Fibroblast of peridontal ligament (primary cell): ENCODE measurements at regions not wholly inside any gene's neighbourhood (a gene's known extent, or its start where the extent isn't known, plus 50 kb on each side); places are given as distances from the start of the nearest gene placed in this dataset.
A peak's percentile ranks its signal among the peaks of the same experiment; 100 is the strongest.

Source experiments
- DNase-seq: peaks from one replicate; pipeline ENCODE4 v3.0.0-alpha.2; 2010; ENCODE audit errors: extremely low read depth

- DNase-seq: no peak
Measured at GRCh38 chr2:234640657-234641056, 143.8 kb upstream of the ARL4C start.

DNA sequence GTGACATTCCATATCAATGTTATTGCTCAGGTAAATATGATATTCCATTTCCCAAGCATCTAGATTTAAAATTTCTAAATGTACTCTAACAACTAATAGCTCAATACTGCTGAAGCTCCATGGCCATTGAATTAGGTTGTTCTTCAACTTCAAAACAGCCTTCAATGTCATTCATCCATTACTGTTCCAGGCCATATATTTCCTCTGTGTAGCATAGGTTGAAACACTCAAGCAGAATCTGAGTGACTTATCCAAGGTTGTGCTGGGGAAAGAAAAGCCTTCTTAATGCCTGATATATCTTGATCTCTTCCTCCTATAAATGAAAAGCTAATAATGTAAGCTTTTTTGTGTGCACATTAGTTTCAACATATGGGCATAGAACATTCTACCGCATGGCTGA is 142.1 kb upstream of the ARL4C start:
- no peak for DNase-seq

- DNase-seq: peak; percentile 43
Measured at GRCh38 chr2:234635284-234635683, 138.4 kb upstream of the ARL4C start.

GRCh38 chr2:234633581-234634230 is 136.8 kb upstream of the ARL4C start:
- DNase-seq: no peak

DNA sequence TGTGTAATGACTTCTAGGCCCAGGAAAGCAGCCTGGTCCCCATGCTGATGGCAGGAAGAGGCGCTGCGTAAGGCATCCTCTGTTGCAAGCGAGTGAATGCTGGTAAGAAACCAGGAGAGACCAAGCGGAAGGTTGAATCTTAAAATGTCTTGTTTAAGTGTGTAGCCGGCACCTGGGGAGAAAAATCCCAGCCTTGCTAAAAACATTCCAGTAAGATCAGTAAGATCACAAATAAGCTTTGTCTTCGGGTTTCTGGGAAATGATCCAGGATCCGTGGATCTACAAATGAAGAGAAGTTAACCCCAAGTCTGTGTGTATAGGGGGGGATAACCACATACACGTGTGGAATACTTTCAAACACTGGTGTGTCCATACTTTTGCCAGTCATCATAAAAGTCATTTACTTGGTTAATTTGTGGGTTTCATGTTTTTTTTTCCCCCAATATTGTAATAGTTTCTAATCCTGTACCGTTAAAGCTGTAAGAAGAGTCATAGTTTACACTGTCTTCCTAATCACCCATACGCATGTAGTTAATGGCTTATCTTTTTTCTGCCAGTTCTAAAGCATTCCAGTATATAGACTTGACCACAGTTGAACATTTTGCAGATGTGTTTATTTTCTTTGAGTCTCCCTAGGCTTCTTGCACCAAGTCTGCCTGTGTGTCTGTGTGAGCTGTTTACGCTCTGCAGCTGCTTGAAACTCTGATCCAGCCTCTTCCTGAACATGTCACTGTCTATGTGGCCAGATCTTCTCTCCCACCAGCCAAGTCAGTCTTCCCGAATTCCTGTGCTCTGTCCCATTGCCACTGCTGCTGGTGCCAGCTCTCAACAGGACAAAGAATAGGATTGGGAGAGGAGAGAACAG is 135.9 kb upstream of the ARL4C start:
- DNase-seq: peak; percentile 99

GRCh38 chr2:234631646-234632514 is 135.0 kb upstream of the ARL4C start:
- DNase-seq: no peak

DNA sequence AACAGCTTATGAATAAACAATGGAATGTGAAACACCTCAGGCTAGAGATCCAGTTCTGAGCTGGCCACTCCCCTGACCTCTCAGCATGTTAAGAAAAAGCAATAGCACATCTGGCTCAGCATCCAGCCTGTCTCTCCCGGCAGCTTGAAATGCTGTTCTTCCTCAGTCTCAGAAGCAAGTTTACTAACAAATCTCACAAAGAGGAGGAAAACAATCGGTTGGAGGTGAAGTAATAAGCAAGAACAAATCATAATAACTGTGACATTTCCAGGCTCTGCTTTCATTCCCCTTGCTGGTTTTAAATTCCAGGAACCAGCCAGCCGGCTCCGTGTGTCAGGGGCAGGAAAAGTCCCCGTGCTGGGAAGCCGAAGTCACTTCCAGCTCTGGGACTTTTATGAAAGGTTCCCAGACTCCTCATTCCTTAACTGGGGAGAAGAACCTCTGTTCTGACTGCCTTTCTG is 133.9 kb upstream of the ARL4C start:
- no peak for DNase-seq

DNA sequence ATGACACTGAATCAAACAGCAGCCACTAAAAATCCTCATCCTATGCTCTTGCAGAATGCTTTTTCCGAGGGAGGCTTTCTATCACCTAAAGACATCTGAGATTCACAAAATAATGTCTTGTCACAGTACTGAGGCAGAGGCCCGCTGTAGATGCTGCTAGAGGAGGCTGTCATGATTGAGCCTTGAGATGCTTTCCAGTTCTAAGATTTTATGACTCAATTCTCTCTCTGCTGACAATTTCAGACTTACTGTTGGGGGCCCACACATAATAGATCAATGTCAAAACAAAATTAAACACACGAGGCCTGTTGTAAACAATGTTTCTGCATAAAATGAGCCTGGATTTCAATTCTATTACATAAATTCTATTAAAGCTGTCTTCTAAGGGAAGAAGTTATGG is 132.7 kb upstream of the ARL4C start:
- DNase-seq: no peak

- no peak for DNase-seq
Measured at GRCh38 chr2:234628953-234629352, 132.1 kb upstream of the ARL4C start.

GRCh38 chr2:234627308-234627707 is 130.4 kb upstream of the ARL4C start:
- DNase-seq: no peak

- no peak for DNase-seq
Measured at GRCh38 chr2:234626566-234627130, 129.8 kb upstream of the ARL4C start.

GRCh38 chr2:234625626-234626250 is 128.9 kb upstream of the ARL4C start:
- DNase-seq: no peak

DNA sequence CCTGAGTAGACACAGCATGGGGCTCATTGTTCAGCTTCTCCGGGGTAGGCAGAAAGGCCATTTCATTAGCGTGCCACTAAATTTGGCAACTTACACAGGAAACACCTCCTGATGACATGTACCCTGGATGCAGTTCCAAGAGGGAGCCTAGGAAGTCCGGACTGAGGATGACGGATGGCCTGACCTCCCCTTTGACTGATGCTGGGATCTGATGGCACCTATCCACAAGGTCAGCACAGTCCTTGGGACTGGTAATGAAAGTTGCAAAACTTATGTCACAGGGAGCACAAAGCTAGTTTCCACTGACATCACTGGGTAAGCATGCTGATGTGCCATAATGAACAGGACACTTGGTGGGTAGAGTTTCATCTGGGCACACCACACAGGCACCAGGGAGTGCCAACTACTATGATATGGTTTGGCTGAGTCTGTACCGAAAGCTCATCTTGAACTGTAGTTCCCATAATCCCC is 126.7 kb upstream of the ARL4C start:
- no peak for DNase-seq

DNA sequence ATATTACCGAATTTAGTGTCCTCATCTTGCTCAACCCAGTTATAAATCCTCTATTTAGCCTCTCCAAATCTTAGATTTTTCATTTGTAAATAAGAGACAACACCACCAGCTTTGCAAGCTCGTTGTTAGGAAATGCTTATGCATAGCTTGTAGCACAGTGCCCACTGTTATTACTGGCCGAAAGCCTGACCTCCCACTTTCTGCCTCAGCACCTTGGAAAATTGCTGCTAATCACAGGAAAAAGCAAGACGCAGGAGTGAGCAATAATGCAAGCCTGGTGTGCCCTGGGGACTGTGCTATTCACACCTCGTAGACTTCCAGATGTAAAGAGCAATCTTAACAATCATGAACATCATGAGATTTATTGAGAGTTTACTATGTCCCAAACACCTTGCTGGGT is 124.2 kb upstream of the ARL4C start:
- no peak for DNase-seq

GRCh38 chr2:234620018-234620417 is 123.1 kb upstream of the ARL4C start:
- DNase-seq: no peak

GRCh38 chr2:234615643-234616356 is 118.9 kb upstream of the ARL4C start:
- DNase-seq: peak; percentile 17

DNA sequence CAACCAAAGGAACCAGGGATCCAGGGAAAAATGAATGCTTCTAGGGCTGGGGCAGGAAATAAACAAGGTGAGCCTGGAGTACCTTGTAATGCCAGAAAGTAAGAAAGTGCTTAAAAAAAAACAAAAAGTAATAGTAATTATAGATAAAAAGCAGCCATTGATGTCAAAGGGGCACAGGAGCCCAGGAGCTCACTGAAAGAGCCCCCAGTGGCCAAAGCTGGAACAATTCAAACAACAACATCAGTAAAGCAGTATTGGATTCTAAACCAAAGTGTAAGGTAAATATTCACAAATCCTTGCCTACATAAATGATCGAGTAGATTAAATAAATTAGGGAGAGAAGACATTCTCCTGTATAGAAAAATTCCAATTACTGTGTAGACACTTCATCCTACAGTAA is 114.3 kb upstream of the ARL4C start:
- DNase-seq: no peak

GRCh38 chr2:234608946-234609345 is 112.1 kb upstream of the ARL4C start:
- no peak for DNase-seq

DNA sequence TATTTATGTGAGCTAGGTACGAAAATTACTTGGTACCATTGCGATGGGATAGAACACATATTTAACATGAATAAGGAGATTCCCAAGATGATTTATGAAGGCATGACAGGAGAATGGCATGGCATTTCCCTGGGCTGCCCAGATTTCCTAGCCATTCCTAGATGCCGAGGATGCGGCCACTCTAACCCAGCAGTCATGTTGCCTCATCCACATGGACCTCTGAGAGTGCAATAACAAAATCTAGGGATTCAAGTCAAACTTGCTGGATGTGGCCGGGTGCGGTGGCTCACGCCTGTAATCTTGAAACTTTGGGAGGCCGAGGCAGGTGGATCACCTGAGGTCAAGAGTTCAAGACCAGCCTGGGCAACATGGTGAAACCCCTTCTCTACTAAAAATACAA is 110.8 kb upstream of the ARL4C start:
- DNase-seq: no peak

- DNase-seq: no peak
Measured at GRCh38 chr2:234606896-234607295, 110.0 kb upstream of the ARL4C start.

- no peak for DNase-seq
Measured at GRCh38 chr2:234603619-234604018, 106.7 kb upstream of the ARL4C start.
